ENCODE measurements at regions not wholly inside any gene's neighbourhood (a gene's known extent, or its start where the extent isn't known, plus 50 kb on each side); places are given as distances from the start of the nearest gene placed in this dataset.
A peak's percentile ranks its signal among the peaks of the same experiment; 100 is the strongest.

GRCh38 chr2:104378853-104379374 lies 475.0 kb upstream of the POU3F3 start:
- Histone ChIP-seq H3K36me3 (ENCODE audit: control insufficient read depth, insufficient read depth, low read length) (no peaks in the 10 kb centered on the region), H3K4me3 (ENCODE audit: extremely low read depth, insufficient read depth, low read length, poor library complexity, severe bottlenecking) (peak overlapping the region; percentile 24), H3K9me3 (ENCODE audit: control insufficient read depth, low read length) (no peaks in the 10 kb centered on the region), H3K4me1 (ENCODE audit: control insufficient read depth, insufficient read depth, low read length, poor library complexity, severe bottlenecking) (peaks cover 3% of the 10 kb centered on the region), H3K27ac (ENCODE audit: low read depth, low read length, severe bottlenecking) (peak overlapping the region; percentile 41)
- WGBS, 2 experiments (ENCODE audit: insufficient coverage in 2 of 2), result 40 to 58% methylated on average over 1 to 2 of the region's 3 CpGs

- 100% methylated on average over 1 of the region's 5 CpGs; no CpG with 5 or more reads in 1 of the 2 experiments for WGBS, 2 experiments (ENCODE audit: insufficient coverage in 2 of 2)
- peaks cover 10% of the 10 kb centered on the region for H3K4me1 ChIP-seq (ENCODE audit: control insufficient read depth, insufficient read depth, low read length, poor library complexity, severe bottlenecking)
- H3K4me3 ChIP-seq (ENCODE audit: extremely low read depth, insufficient read depth, low read length, poor library complexity, severe bottlenecking), result no peak overlapping the region
- H3K27ac ChIP-seq (ENCODE audit: low read depth, low read length, severe bottlenecking), result no peak overlapping the region
- H3K36me3 ChIP-seq (ENCODE audit: control insufficient read depth, insufficient read depth, low read length), result no peaks in the 10 kb centered on the region
- no peaks in the 10 kb centered on the region for H3K9me3 ChIP-seq (ENCODE audit: control insufficient read depth, low read length)
Observed at GRCh38 chr2:104384961-104385360, 469.0 kb upstream of the POU3F3 start.

DNA sequence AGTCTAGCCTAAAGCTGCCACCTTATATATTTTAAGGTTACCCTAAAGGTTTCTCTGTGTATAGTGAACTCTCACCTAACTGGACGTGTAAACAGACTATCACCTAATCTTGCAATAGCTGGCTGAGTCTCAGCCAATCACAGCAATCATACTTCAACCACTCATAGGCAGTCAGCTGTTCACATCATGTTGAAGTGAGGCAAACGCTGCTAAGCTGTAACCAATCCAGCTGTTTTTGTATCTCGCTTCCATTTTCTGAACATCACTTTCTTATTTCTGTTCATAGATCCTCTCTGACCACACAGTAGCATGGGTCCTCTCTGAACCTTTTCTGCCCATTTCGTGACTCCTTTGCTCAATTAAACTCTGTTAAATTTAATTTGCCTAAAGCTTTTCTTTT lies 468.2 kb upstream of the POU3F3 start:
- Histone ChIP-seq H3K9me3 (ENCODE audit: control insufficient read depth, low read length) (no peaks in the 10 kb centered on the region), H3K4me1 (ENCODE audit: control insufficient read depth, insufficient read depth, low read length, poor library complexity, severe bottlenecking) (peaks cover 10% of the 10 kb centered on the region), H3K36me3 (ENCODE audit: control insufficient read depth, insufficient read depth, low read length) (no peaks in the 10 kb centered on the region), H3K4me3 (ENCODE audit: extremely low read depth, insufficient read depth, low read length, poor library complexity, severe bottlenecking) (no peak overlapping the region), H3K27ac (ENCODE audit: low read depth, low read length, severe bottlenecking) (no peak overlapping the region)
- 79 to 87% methylated on average over 2 to 4 of the region's 4 CpGs for WGBS, 2 experiments (ENCODE audit: insufficient coverage in 2 of 2)

- Histone ChIP-seq H3K36me3 (ENCODE audit: control insufficient read depth, insufficient read depth, low read length) (no peaks in the 10 kb centered on the region), H3K27ac (ENCODE audit: low read depth, low read length, severe bottlenecking) (peak overlapping the region; percentile 47), H3K4me1 (ENCODE audit: control insufficient read depth, insufficient read depth, low read length, poor library complexity, severe bottlenecking) (peaks cover 10% of the 10 kb centered on the region), H3K9me3 (ENCODE audit: control insufficient read depth, low read length) (no peaks in the 10 kb centered on the region), H3K4me3 (ENCODE audit: extremely low read depth, insufficient read depth, low read length, poor library complexity, severe bottlenecking) (no peak overlapping the region)
- WGBS, 2 experiments (ENCODE audit: insufficient coverage in 2 of 2), result 20 to 36% methylated on average over 1 to 2 of the region's 2 CpGs
Observed at GRCh38 chr2:104388296-104388695, 465.6 kb upstream of the POU3F3 start.

GRCh38 chr2:104402825-104403224 lies 451.1 kb upstream of the POU3F3 start:
- Histone ChIP-seq H3K9me3 (ENCODE audit: control insufficient read depth, low read length) (no peaks in the 10 kb centered on the region), H3K36me3 (ENCODE audit: control insufficient read depth, insufficient read depth, low read length) (no peaks in the 10 kb centered on the region), H3K4me3 (ENCODE audit: extremely low read depth, insufficient read depth, low read length, poor library complexity, severe bottlenecking) (no peak overlapping the region), H3K4me1 (ENCODE audit: control insufficient read depth, insufficient read depth, low read length, poor library complexity, severe bottlenecking) (peaks cover under 1% of the 10 kb centered on the region), H3K27ac (ENCODE audit: low read depth, low read length, severe bottlenecking) (no peak overlapping the region)
- 90 to 98% methylated on average over 3 of the region's 3 CpGs for WGBS, 2 experiments (ENCODE audit: insufficient coverage in 2 of 2)

DNA sequence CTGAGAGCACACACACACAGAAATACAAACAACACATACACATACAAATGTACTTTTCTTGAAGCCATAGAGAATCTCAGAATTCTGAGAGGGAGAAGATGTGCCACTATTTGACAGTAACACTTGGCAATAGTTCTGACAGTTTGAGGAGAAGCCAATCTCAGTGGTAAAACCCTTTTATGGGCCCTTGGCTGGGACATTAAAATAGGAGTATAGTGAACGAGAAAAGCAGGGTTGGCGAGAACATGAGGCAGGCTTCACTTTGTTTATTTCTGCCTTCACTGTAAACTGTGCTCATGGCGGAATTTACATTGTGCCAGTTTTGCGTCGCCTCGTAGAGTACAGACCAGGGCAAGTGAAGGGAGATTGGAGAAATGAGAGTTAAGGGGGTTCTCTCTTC lies 449.4 kb upstream of the POU3F3 start:
- peaks cover 2% of the 10 kb centered on the region for H3K4me1 ChIP-seq (ENCODE audit: control insufficient read depth, insufficient read depth, low read length, poor library complexity, severe bottlenecking)
- no peaks in the 10 kb centered on the region for H3K9me3 ChIP-seq (ENCODE audit: control insufficient read depth, low read length)
- H3K36me3 ChIP-seq (ENCODE audit: control insufficient read depth, insufficient read depth, low read length), result no peaks in the 10 kb centered on the region
- no peak overlapping the region for H3K4me3 ChIP-seq (ENCODE audit: extremely low read depth, insufficient read depth, low read length, poor library complexity, severe bottlenecking)
- 85 to 100% methylated on average over 2 to 6 of the region's 6 CpGs for WGBS, 2 experiments (ENCODE audit: insufficient coverage in 2 of 2)
- no peak overlapping the region for H3K27ac ChIP-seq (ENCODE audit: low read depth, low read length, severe bottlenecking)

GRCh38 chr2:104405623-104406022 lies 448.3 kb upstream of the POU3F3 start:
- Histone ChIP-seq H3K27ac (ENCODE audit: low read depth, low read length, severe bottlenecking) (no peak overlapping the region), H3K9me3 (ENCODE audit: control insufficient read depth, low read length) (no peaks in the 10 kb centered on the region), H3K4me1 (ENCODE audit: control insufficient read depth, insufficient read depth, low read length, poor library complexity, severe bottlenecking) (peaks cover 2% of the 10 kb centered on the region), H3K4me3 (ENCODE audit: extremely low read depth, insufficient read depth, low read length, poor library complexity, severe bottlenecking) (no peak overlapping the region), H3K36me3 (ENCODE audit: control insufficient read depth, insufficient read depth, low read length) (no peaks in the 10 kb centered on the region)
- 93% methylated on average over 6 of the region's 8 CpGs; no CpG with 5 or more reads in 1 of the 2 experiments for WGBS, 2 experiments (ENCODE audit: insufficient coverage in 2 of 2)

- 82 to 93% methylated on average over 6 to 8 of the region's 10 CpGs for WGBS, 2 experiments (ENCODE audit: insufficient coverage in 2 of 2)
- H3K36me3 ChIP-seq (ENCODE audit: control insufficient read depth, insufficient read depth, low read length), result no peaks in the 10 kb centered on the region
- H3K27ac ChIP-seq (ENCODE audit: low read depth, low read length, severe bottlenecking), result no peak overlapping the region
- H3K4me3 ChIP-seq (ENCODE audit: extremely low read depth, insufficient read depth, low read length, poor library complexity, severe bottlenecking), result no peak overlapping the region
- peaks cover 2% of the 10 kb centered on the region for H3K4me1 ChIP-seq (ENCODE audit: control insufficient read depth, insufficient read depth, low read length, poor library complexity, severe bottlenecking)
- no peaks in the 10 kb centered on the region for H3K9me3 ChIP-seq (ENCODE audit: control insufficient read depth, low read length)
Observed at GRCh38 chr2:104406261-104406726, 447.6 kb upstream of the POU3F3 start.

DNA sequence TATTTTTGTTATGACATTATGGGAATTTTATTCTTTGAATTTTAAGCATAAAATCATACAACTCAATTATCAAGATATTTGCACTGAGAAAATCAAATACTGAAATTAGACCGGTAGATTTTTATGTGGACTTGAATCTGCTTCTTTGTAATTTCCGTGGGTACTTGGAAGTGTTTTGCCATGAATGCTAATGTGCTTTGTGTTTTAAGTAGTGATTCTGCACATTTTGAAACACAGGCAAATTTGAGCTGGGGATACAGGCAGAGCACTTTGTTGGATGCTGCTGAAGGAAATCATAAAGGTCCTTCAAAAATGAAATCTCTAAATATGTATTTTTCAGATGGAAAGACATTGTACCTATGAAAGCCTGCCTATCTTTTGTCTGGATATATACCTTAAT lies 446.3 kb upstream of the POU3F3 start:
- Histone ChIP-seq H3K9me3 (ENCODE audit: control insufficient read depth, low read length) (no peaks in the 10 kb centered on the region), H3K4me3 (ENCODE audit: extremely low read depth, insufficient read depth, low read length, poor library complexity, severe bottlenecking) (no peak overlapping the region), H3K4me1 (ENCODE audit: control insufficient read depth, insufficient read depth, low read length, poor library complexity, severe bottlenecking) (peaks cover 2% of the 10 kb centered on the region), H3K36me3 (ENCODE audit: control insufficient read depth, insufficient read depth, low read length) (no peaks in the 10 kb centered on the region), H3K27ac (ENCODE audit: low read depth, low read length, severe bottlenecking) (no peak overlapping the region)
- WGBS, 2 experiments (ENCODE audit: insufficient coverage in 2 of 2), result 71 to 83% methylated on average over 1 of the region's 2 CpGs

- peaks cover 2% of the 10 kb centered on the region for H3K4me1 ChIP-seq (ENCODE audit: control insufficient read depth, insufficient read depth, low read length, poor library complexity, severe bottlenecking)
- H3K27ac ChIP-seq (ENCODE audit: low read depth, low read length, severe bottlenecking), result peak overlapping the region; percentile 86
- no peaks in the 10 kb centered on the region for H3K9me3 ChIP-seq (ENCODE audit: control insufficient read depth, low read length)
- WGBS, 2 experiments (ENCODE audit: insufficient coverage in 2 of 2), result 4 to 16% methylated on average over 3 to 5 of the region's 5 CpGs
- no peak overlapping the region for H3K4me3 ChIP-seq (ENCODE audit: extremely low read depth, insufficient read depth, low read length, poor library complexity, severe bottlenecking)
- H3K36me3 ChIP-seq (ENCODE audit: control insufficient read depth, insufficient read depth, low read length), result no peaks in the 10 kb centered on the region
Observed at GRCh38 chr2:104408266-104408665, 445.6 kb upstream of the POU3F3 start.

DNA sequence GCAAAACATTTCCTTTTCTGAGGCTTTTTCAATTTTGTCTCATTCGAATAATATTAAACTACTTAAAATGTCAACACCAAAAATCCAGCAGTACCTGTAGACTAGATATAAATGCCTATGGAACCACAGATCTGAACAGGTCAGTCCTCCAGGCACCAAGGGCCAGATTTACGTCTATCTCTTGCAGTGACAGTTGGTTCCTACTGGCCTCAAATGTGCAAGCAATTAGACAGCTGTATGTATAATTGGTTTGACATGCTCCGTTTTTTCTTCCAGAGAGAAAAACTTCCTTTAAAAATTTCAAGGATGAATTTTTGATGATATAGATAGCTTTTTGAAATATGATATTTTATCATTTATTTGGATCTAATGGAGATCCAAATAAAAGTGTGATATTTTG lies 443.8 kb upstream of the POU3F3 start:
- Histone ChIP-seq H3K4me3 (ENCODE audit: extremely low read depth, insufficient read depth, low read length, poor library complexity, severe bottlenecking) (no peak overlapping the region), H3K36me3 (ENCODE audit: control insufficient read depth, insufficient read depth, low read length) (no peaks in the 10 kb centered on the region), H3K4me1 (ENCODE audit: control insufficient read depth, insufficient read depth, low read length, poor library complexity, severe bottlenecking) (peaks cover 2% of the 10 kb centered on the region), H3K27ac (ENCODE audit: low read depth, low read length, severe bottlenecking) (no peak overlapping the region), H3K9me3 (ENCODE audit: control insufficient read depth, low read length) (no peaks in the 10 kb centered on the region)
- 83% methylated on average over 1 of the region's 3 CpGs; no CpG with 5 or more reads in 1 of the 2 experiments for WGBS, 2 experiments (ENCODE audit: insufficient coverage in 2 of 2)
